ENCODE measurements at regions not wholly inside any gene's neighbourhood (a gene's known extent, or its start where the extent isn't known, plus 50 kb on each side); places are given as distances from the start of the nearest gene placed in this dataset.

GRCh38 chr3:150317469-150317868, 90.6 kb upstream of the TSC22D2 start:
- TF ChIP-seq CBX2 (IDR thresholded peaks at IDR 0.05; ENCODE audit: insufficient read depth, low read length, poor library complexity, severe bottlenecking) (no peak), EGR1 (conservative IDR thresholded peaks at IDR 0.05) (no peak), REST (IDR thresholded peaks at IDR 0.05; ENCODE audit: borderline replicate concordance) (no peak), REST (CRISPR knock-in tag; IDR thresholded peaks at IDR 0.05; ENCODE audit: low read depth) (no peak), ZMIZ1 (IDR thresholded peaks at IDR 0.05; ENCODE audit: low read depth in 2 of 2, low read length in 2 of 2) (no peak), POLR2AphosphoS5 (IDR thresholded peaks at IDR 0.05; ENCODE audit: control insufficient read depth, insufficient read depth, low read depth, low read length) (no peak), ZNF512 (tag; IDR thresholded peaks at IDR 0.05) (no peak), CTCF (IDR thresholded peaks at IDR 0.05 in 2 of 3, conservative IDR thresholded peaks at IDR 0.05 in 1 of 3; ENCODE audit: insufficient read depth in 2 of 3, low read depth in 1 of 3, low read length in 3 of 3) (no peak), ZC3H4 (CRISPR knock-in tag; IDR thresholded peaks at IDR 0.05; ENCODE audit: borderline replicate concordance) (no peak)
- TF ChIP-seq, protein P1, sequence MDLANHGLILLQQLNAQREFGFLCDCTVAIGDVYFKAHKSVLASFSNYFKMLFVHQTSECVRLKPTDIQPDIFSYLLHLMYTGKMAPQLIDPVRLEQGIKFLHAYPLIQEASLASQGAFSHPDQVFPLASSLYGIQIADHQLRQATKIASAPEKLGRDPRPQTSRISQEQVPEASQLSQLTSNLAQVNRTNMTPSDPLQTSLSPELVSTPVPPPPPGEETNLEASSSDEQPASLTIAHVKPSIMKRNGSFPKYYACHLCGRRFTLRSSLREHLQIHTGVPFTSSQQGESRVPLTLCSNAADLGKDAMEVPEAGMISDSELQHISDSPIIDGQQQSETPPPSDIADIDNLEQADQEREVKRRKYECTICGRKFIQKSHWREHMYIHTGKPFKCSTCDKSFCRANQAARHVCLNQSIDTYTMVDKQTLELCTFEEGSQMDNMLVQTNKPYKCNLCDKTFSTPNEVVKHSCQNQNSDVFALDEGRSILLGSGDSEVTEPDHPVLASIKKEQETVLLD (IDR thresholded peaks at IDR 0.05), result no peak
